ENCODE measurements at regions not wholly inside any gene's neighbourhood (a gene's known extent, or its start where the extent isn't known, plus 50 kb on each side); places are given as distances from the start of the nearest gene placed in this dataset.
"Not testable (repeated sequence)": the region's sequence is repeated elsewhere in the genome, so short reads cannot be mapped to it uniquely, and the experiment has no call there.

DNA sequence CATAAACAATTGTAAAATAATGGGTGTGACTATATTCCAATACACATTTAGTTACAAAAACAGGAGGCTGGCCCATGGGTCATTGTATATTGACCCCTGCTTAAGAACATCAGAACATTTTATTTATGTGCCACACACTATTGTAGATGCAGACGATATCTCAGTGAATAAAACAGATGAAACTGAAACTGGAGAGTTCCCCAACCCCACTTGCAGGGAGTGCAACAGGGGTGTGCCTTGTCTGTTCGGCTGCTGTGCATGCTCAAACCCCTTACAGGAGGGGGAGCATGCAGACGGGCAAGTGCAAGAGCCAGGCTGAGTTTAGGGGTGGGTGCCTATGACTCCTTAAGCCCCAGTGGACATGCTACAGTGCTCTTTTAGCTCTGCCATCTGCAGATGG, 509.6 kb downstream of the IGSF11 start:
- DNase-seq (ENCODE audit: low spot score): no peak

DNA sequence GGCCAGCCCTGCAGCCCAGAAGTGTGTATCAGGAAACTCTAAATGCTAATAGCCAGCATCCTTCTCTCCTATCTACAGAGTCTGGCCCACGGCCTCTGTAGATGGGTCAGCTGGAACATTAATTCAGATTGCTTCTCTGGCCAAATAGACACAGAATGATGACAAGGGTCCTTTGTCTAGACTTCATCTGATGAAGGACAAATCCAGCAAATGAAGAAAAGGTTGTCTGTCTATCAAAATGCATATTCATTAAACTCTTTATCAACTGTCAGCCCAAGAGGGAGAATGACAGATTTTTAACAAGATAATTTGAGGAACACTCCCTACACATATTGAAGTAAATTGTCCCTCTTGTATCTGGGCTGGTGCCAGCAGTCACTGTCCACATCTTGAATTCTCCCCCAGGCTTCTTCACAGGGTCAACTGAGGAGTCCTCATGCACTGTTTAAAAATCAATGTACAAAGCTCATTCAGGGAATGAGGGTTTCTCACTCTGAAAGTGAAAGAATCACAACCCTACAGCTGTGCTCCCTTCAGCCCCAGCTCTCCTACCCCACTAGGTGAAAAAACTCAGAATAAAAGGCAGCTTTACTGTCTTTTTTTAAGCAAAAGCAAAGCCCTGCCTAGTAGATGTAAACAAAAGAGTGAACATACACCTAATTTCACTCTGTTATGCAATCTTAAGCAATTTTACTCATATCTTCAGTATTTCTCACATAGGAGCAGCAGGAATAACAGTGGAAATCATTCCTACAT, 507.7 kb downstream of the IGSF11 start:
- DNase-seq (ENCODE audit: low spot score): no peak

DNA sequence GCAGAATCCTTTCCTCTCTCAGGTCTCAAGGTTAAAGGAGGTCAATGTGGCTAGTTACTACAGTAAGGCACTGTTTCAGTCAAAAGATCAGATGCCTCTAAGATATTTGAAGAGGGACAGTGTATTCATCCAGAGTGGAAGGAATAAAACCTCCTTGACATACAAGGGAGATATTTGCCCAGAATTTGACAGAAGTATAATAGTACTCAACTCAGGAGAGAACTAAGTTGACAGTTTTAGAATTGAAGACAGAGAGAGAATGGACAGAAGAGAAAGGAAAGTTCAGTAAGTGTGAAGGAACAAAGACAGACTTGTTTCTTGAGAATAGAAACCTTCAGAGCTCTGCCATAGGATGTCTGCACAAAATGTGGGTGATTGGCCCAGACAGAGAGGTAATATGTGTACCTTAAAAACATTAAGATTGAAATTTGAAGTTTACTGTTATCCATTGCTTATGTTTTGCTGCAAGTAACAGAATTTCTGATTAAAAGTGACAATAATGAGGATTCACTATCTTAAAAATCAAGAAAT, 507.1 kb downstream of the IGSF11 start:
- no peak for DNase-seq (ENCODE audit: low spot score)

DNA sequence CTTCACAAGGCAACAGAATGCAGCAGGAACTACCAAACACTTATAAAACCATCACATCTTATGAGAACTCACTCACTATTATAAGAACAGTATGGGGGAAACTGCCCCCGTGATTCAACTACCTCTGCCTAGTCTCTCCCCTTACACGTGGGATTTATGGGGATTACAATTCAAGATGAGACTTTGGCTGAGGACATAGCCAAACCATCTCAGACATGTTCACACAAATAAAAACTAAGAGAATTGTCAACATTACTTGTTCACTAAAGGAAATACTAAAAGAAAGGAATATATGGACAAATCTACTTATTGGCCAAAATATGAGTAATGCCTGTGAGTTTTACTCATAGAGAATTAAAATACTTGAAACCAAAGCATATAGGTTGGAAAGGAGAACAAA, 505.1 kb downstream of the IGSF11 start:
- no peak for DNase-seq (ENCODE audit: low spot score)

DNA sequence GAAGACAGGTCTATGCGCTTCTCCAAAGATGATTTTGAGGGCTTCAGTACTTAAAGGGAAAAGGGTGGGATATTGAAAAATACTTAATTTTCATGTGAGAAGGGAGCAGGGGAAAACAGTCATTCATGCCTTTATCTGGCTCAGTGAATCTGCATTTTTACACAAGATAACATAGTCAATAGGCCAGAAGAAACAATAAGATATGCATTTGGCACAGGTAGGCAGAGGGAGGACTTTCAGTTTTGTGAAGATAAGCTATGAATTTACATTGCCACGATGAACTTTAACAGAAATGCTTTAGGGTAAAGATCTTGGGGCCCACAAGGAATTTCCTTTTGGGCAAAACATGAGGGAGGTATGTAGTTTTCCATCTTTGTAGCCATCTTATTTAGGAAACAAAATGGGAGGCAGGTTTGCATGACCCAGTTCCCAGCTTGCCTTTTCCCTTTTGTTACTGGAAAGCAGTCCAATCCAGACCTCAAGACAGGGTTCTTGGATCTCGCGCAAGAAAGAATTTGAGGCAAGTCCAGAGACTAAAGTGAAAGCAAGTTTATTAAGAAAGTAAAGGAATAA, 504.2 kb downstream of the IGSF11 start:
- DNase-seq (ENCODE audit: low spot score): no peak

DNA sequence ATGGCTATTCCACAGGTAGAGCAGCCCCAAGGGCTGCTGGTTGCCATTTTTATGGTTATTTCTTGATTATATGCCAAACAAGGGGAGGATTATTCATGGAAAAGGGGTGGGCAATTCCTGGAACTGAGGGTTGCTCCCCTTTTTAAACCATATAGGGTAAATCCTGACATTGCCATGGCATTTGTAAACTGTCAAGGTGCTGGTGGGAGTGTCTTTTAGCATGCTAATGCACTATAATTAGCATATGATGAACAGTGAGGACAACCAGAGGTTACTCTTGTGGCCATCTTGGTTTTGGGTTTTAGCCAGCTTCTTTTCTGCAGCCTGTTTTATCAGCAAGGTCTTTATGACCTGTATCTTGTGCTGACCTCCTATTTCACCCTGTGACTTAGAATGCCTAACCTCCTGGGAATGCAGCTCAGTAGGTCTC, 503.7 kb downstream of the IGSF11 start:
- DNase-seq (ENCODE audit: low spot score): not testable (repeated sequence)

DNA sequence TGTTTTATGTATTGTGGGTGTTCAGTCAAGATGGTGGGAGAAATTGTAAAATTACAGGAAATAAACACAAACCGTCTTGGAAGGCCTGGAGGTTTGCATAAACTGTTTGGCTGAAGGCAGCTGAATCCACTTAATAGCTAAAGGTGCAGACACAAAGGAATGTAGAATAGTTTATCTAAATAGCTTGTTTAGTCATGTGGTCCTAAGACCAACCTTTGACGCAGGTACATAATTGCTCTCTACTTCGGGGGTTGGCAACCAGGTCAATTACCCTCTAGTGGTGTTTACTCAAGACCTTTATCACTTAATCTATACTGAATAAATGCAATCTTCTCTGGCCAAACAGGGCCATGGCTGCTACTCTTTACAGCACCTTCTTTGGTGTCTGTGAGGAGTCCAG, 502.8 kb downstream of the IGSF11 start:
- no peak for DNase-seq (ENCODE audit: low spot score)

DNA sequence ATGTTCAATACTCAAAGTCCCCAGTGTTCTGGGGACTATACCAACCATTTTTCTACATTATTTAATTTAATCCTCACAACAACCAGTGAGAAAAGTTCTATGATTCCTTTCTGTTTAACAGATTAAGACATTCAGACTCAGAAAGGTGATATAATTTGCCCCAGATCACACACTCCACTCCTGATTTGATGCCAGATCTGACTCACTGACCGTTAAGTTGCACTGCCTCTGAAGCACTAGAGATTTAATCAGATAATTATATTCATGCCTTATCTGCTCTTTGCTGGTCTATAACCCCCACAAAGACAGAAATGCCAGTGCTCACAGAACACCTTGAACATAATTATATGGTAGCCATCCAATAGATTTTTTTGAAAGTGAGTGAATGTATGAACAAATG, 501.0 kb downstream of the IGSF11 start:
- DNase-seq (ENCODE audit: low spot score): no peak

DNA sequence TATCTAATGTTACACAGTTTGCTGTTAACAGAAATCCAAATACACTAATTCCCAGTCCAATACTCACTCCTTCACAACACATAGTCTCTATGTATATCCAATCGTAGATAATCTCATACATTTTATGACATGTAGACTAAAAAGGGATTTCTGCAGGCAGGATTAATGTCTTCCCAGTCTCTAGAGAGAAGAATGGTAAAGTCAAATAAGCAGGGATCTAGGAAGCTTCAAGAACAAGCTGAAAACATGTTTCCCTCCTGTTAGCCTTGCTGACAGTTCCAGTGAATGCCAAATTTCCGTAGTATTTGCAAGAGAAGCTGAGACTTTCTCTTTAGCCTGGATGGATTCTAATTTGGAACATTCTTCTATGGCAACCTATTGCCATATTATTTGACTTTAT, 500.1 kb downstream of the IGSF11 start:
- DNase-seq (ENCODE audit: low spot score): no peak

DNA sequence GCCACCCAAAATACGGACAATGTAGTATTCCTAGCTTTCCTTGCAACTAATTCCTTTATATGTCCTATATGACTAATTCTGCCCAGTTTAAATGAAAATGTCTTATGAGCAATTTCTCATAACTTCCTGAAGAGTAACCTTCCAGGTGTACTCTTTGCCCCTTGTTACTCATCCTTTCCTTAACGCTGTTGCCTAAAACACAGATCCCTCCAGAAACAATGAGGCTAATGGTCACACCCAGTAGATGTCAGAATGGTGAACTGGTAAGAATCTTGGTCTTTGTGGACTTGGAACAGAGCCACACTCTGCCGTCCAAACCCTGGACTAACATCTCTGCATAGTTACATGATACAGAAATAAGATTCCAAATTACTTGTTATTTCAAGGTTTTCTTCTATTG, 497.9 kb downstream of the IGSF11 start:
- DNase-seq (ENCODE audit: low spot score): no peak

DNA sequence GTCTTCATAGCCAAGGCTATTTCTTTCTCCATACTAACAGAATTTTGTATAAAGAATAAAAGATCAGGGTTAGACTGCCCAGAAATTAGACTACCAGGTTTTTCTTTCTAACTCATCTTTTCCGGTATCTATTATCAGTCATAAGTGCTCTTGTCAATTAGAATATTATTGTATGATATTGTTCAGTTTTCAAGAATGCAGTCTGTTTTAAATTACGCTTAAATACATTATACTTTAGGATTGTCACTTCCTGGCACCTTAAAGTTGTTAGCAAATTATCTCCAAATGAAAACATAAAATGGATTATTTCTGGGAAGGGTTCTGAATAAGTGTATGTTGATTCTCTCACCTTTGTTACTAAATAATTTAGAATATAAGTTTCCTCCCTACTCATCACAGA, 497.2 kb downstream of the IGSF11 start:
- no peak for DNase-seq (ENCODE audit: low spot score)

DNA sequence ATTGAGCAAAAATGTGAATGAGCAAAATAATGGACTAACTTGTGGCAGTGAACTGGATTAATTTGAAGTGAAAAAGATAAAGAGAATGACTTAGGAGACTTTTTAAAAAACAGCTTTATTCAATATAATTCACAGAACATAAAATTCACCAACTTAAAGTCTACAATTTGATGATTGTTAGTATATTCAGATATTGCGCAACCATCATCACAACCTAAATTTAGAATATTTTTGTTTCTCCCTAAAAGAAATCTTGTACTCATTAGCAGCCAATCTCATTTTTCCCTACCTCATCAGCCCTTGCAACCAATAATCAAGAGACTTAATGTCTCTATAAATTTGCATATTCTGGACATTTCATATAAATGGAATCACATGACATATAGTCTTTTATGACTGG, 496.5 kb downstream of the IGSF11 start:
- no peak for DNase-seq (ENCODE audit: low spot score)

DNA sequence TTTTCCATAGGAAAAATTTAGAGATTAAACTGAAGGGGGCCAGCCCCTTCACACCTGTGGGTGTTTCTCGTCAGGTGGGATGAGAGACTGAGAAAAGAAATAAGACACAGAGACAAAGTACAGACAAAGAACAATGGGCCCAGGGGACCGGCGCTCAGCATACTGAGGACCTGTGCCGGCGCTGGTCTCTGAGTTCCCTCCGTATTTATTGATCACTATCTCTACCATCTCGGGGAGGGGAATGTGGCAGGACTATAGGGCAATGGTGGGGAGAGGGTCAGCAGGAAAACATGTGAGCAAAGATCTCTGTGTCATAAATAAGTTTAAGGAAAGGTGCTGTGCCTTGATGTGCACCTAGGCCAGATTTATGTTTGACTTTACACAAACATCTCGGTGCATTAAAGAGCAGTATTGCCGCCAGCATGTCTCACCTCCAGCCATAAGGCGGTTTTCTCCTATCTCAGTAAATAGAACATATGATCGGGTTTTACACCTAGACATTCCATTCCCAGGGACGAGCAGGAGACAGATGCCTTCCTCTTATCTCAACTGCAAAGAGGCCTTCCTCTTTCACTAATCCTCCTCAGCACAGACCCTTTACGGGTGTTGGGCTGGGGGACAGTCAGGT, 494.7 kb downstream of the IGSF11 start:
- DNase-seq (ENCODE audit: low spot score): not testable (repeated sequence)

DNA sequence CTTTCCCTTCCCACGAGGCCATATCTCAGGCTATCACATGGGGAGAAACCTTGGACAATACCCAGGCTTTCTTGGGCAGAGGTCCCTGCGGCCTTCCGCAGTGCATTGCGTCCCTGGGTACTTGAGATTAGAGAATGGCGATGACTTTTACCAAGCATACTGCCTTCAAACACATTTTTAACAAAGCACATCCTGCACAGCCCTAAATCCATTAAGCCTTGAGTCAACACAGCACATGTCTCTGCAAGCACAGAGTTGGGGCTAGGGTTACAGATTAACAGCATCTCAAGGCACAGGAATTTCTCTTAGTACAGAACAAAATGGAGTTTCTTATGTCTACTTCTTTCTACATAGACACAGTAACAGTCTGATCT, 494.2 kb downstream of the IGSF11 start:
- not testable (repeated sequence) for DNase-seq (ENCODE audit: low spot score)

DNA sequence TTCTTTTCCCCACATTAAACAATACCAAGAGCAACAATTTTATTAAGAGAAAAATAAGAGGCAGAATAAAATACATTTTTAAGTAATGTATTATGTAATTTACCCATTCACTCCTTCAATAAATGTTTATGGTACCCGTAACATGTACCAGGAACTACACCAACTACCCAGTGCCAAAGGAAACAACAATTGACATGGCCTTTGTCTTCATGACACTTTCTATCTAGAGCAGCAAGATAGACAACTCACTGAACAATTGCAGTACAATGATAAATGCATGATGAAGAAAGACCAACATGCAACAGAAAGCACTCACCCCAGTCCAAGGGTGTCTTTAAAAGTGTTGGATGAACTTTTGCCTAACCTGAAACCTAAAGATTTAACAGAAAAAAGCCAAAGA, 493.8 kb downstream of the IGSF11 start:
- no peak for DNase-seq (ENCODE audit: low spot score)

DNA sequence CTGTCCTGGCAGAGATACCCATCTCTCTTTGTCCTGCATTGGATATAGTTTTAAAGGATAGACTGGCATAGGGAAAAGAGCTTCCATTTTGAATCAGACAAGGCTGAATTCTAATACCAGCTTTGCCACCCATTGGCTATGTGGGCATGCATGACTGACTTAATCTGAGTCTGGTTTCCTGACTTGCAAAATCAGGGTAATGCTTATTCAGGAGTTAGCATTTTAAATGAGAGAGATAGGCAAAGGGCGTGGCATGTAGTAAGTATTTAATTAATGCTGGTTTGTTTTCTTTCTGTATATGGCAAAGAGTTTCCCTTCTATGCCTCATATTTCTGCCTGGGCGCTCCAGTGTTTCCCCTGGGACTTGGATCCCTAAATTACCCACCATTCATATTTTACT, 492.9 kb downstream of the IGSF11 start:
- DNase-seq (ENCODE audit: low spot score): no peak

DNA sequence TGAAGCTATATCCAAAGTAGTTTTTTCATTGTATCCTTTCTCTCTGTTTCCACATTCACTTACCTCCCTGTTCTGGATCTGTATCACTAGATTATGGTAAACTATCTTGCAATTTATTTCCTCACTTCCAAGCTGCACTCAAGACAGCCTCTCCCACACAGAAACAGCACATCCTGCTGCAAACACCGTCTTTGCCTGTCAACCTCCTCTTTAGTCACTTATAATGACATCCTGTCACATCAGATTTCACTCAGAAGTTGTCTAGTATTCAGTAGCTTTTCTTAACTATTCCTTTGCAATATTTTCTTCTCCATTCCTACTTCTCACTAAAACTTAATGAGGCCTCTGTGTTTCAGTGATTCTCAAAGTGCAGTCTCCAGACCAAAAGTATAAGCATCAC, 490.8 kb downstream of the IGSF11 start:
- DNase-seq (ENCODE audit: low spot score): no peak

DNA sequence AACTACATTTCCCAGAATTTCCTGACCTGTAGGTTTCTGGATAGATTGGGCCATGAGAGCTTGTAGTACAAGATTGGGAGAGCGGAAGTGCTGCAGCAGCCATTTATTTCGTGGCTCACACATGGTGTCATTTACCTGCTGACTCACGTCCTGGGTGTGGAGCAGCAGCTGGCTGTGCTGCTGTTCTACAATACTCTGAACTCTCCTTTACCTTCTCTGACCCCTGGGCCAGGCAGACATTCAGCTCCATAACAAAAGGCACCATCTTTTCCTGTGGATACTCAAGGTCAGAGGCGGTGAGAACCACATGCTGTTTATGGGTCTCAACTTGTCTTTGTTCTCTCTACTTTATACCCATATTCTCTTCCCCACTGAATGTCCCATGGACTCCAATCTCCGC, 490.2 kb downstream of the IGSF11 start:
- no peak for DNase-seq (ENCODE audit: low spot score)

DNA sequence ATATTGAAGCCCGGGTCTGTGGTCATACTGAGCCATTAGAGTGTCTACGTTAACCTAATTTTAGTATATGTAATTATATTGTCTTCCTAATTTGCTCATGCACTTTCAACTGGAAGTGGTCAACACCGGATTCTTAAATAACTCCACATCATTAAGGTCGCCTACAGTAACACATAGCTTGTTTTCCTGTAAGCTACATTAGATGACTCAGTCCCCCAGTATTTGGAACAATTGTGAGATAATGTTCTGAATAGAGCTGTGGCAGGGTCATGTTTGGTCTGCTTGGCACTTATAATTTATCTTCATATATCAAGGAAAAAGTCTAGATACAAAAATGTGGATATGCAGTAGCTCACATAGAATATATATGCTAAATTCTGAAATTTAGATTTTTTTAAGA, 486.2 kb downstream of the IGSF11 start:
- DNase-seq (ENCODE audit: low spot score): no peak

DNA sequence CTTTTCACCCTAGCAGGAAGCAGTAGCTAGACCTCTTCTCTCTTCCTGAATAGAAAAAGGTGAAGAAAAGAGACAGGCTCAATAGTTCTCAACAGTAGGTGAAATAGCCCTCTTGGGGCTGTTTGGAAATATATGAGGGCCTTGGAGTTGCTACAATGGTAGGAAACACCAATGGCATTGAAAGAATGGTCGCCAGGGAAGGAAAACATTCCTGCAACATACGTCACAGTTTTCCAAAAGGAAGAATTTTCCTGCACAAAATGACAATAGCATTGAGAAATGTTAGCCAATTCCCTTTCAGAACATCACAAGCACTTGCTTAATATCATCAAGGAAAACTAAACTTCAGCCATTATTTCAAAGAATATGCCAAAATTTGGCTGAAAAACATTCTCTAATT, 484.5 kb downstream of the IGSF11 start:
- no peak for DNase-seq (ENCODE audit: low spot score)

DNA sequence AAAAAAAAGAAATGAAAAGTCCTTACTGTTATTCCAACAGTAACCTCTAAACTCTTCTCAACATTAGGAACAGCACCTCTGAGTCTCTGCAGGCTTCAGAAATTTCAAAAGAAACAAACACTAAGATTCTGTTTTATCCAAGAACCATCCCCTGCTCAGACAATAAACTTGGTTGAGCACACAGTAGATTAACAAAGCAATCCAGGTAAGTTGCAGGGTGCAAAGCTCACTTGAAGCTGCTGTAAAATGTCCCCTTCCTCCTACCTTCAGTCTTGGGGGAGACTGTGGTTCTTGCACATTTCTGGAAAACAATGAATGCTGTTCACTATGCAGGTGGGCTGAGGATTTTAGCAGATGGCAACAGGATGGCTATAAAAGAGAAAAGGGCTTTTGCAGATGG, 484.1 kb downstream of the IGSF11 start:
- DNase-seq (ENCODE audit: low spot score): no peak

DNA sequence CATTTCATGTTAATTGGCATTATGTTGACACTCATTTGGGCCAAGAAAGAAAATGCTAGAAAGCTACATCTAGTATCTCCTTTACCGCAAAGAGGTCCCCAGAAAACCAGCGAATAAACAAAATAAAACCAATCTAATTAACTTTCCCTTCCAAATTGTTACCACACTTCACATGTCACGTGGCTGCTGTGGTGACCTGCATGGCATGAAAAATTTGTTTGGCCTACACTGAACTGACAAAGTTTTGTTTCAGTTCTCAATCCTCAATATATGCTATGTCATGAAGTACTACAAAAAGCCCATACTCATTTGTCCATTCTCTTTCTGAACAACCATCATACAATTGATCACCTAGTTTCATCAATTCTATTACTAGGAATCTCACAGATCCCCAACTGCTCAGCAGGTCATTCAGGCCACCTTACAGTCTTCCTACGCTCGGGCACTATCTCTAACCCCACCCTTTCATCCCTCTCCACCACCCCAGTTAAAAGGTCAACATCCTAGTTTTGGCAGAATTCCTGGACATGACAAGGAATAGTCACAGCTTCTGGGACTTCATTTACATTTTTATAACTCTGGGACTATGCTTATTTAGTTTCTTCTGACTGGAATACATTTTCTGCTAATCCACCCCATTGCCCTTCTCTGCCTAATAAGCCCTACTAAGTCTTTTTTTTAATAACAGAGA, 480.4 kb downstream of the IGSF11 start:
- no peak for DNase-seq (ENCODE audit: low spot score)

DNA sequence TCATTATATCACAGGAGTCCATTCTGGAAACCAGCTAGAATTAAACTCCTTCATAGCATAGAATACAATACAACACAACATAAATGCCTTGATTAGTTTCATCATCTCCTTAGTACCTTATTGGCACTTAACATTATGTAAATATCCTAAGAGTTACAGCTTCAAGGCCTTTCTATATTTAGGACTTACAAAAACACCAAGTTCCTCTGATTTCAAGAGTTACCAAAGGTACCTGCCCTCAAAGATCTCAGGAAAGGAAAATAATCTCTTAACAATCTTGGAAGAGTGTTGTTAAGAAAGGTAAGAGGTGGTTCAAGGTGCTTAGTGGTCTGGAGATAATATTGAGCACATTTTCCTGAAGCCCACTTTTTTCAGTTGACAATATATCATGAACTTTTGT, 477.7 kb downstream of the IGSF11 start:
- no peak for DNase-seq (ENCODE audit: low spot score)

Measured in AG20443 (cell line).